HK-2 (cell line): ENCODE measurements at regions not wholly inside any gene's neighbourhood (a gene's known extent, or its start where the extent isn't known, plus 50 kb on each side); places are given as distances from the start of the nearest gene placed in this dataset.
A peak's percentile ranks its signal among the peaks of the same experiment; 100 is the strongest.

ENCODE experiments used
- DNase-seq: peaks from one replicate; pipeline ENCODE4 v3.0.0-alpha.2; 2018; ENCODE audit not compliant: unreplicated experiment

GRCh38 chr14:100467046-100467750 is 120.0 kb downstream of the BEGAIN start:
- no peak for DNase-seq

GRCh38 chr14:100467939-100468338 is 119.3 kb downstream of the BEGAIN start:
- no peak for DNase-seq

- no peak for DNase-seq
These were observed 118.7 kb downstream of the BEGAIN start for GRCh38 chr14:100468557-100468956.

- no peak for DNase-seq
These were observed 117.3 kb downstream of the BEGAIN start for GRCh38 chr14:100469632-100470522.

GRCh38 chr14:100470523-100470897 is 116.7 kb downstream of the BEGAIN start:
- DNase-seq: no peak

- DNase-seq: peak; percentile 21
These were observed 115.7 kb downstream of the BEGAIN start for GRCh38 chr14:100471441-100472093.

- no peak for DNase-seq
These were observed 115.1 kb downstream of the BEGAIN start for GRCh38 chr14:100472094-100472455.

GRCh38 chr14:100472491-100472890 is 114.7 kb downstream of the BEGAIN start:
- no peak for DNase-seq

GRCh38 chr14:100473249-100473648 is 114.0 kb downstream of the BEGAIN start:
- no peak for DNase-seq

- no peak for DNase-seq
These were observed 113.0 kb downstream of the BEGAIN start for GRCh38 chr14:100474196-100474595.

- no peak for DNase-seq
These were observed 111.9 kb downstream of the BEGAIN start for GRCh38 chr14:100475268-100475667.

GRCh38 chr14:100476012-100476822 is 111.0 kb downstream of the BEGAIN start:
- DNase-seq: peak; percentile 70

GRCh38 chr14:100484531-100485267 is 102.5 kb downstream of the BEGAIN start:
- no peak for DNase-seq

- DNase-seq: peak; percentile 56
These were observed 101.0 kb downstream of the BEGAIN start for GRCh38 chr14:100486025-100486828.
